Liver (tissue), 8 donors: ENCODE measurements at regions not wholly inside any gene's neighbourhood (a gene's known extent, or its start where the extent isn't known, plus 50 kb on each side); places are given as distances from the start of the nearest gene placed in this dataset.

Experiments
- DNase-seq: peaks from one replicate; pipeline ENCODE4 v3.0.0-alpha.2; 2017; ENCODE audit warnings: low spot score
- H3K27ac ChIP-seq, 2 donors: one replicate each; pipeline ENCODE4 v1.7.0; 2013; ENCODE audit warnings: inconsistent platforms in 2 of 2, low read length in 2 of 2, control low read depth in 1 of 2, low read depth in 1 of 2, mild to moderate bottlenecking in 1 of 2
- H3K27me3 ChIP-seq, 4 donors: one replicate each; pipeline versions ENCODE4 v1.6.1 to v1.7.0; 2013; ENCODE audit warnings: low read length in 3 of 4, inconsistent platforms in 1 of 4, mild to moderate bottlenecking in 1 of 4, moderate library complexity in 1 of 4; ENCODE audit not compliant: control insufficient read depth in 4 of 4, insufficient read depth in 4 of 4
- H3K36me3 ChIP-seq, 4 donors: one replicate each; pipeline versions ENCODE4 v1.6.1 to v1.7.0; 2013; ENCODE audit warnings: low read length in 3 of 4, mild to moderate bottlenecking in 3 of 4, low read depth in 1 of 4, moderate library complexity in 1 of 4; ENCODE audit not compliant: control insufficient read depth in 4 of 4, insufficient read depth in 3 of 4
- H3K4me1 ChIP-seq, 4 donors: one replicate each; pipeline versions ENCODE4 v1.6.1 to v1.7.0; 2013; ENCODE audit warnings: low read length in 3 of 4, mild to moderate bottlenecking in 3 of 4, moderate library complexity in 1 of 4; ENCODE audit not compliant: control insufficient read depth in 4 of 4, insufficient read depth in 4 of 4
- H3K4me3 ChIP-seq, 3 donors: one replicate each; pipeline versions ENCODE4 v1.6.1 to v1.7.0; 2013; ENCODE audit warnings: low read length in 3 of 3, control low read depth in 1 of 3, low read depth in 1 of 3, mild to moderate bottlenecking in 1 of 3
- H3K9ac ChIP-seq, 2 donors: one replicate each; pipeline ENCODE4 v1.7.0; 2013; ENCODE audit warnings: low read length in 2 of 2, mild to moderate bottlenecking in 2 of 2, moderate library complexity in 2 of 2, control low read depth in 1 of 2, low read depth in 1 of 2
- H3K9me3 ChIP-seq, 4 donors: one replicate each; pipeline versions ENCODE4 v1.6.1 to v1.7.0; 2013; ENCODE audit warnings: low read length in 3 of 4; ENCODE audit not compliant: control insufficient read depth in 4 of 4
- ATF3 ChIP-seq: IDR thresholded peaks from 2 replicates; pipeline ENCODE4 v1.6.1; 2016; ENCODE audit warnings: antibody characterized with exemption
- CTCF ChIP-seq: fragments of 150-350 bp; IDR thresholded peaks from 2 replicates; pipeline ENCODE4 v1.5.1; 2017; ENCODE audit warnings: improper control_type of control experiment, low read depth, low read length; ENCODE audit not compliant: missing input control
- EGR1 ChIP-seq, 2 donors: IDR thresholded peaks; 2 replicates each; pipeline ENCODE4 v1.6.1; 2016 to 2018; ENCODE audit warnings: antibody characterized with exemption in 2 of 2, low read depth in 2 of 2
- FOXA1 ChIP-seq: IDR thresholded peaks from 2 replicates; pipeline ENCODE4 v1.6.1; 2016; ENCODE audit warnings: antibody characterized with exemption
- FOXA2 ChIP-seq: IDR thresholded peaks from 2 replicates; pipeline ENCODE4 v1.6.1; 2016; ENCODE audit warnings: antibody characterized with exemption
- GABPA ChIP-seq, 2 donors: IDR thresholded peaks in 1 of 2; conservative IDR thresholded peaks in 1 of 2; 2 replicates each; pipeline ENCODE4 v1.6.1; 2016; ENCODE audit warnings: antibody characterized with exemption in 2 of 2, mild to moderate bottlenecking in 1 of 2, moderate library complexity in 1 of 2
- HNF4A ChIP-seq, 2 donors: conservative IDR thresholded peaks; 2 replicates each; pipeline ENCODE4 v1.6.1; 2016; ENCODE audit warnings: antibody characterized with exemption in 2 of 2, mild to moderate bottlenecking in 2 of 2
- HNF4G ChIP-seq: IDR thresholded peaks from 2 replicates; pipeline ENCODE4 v1.6.1; 2016; ENCODE audit warnings: antibody characterized with exemption
- JUND ChIP-seq, 2 donors: IDR thresholded peaks; 2 replicates each; pipeline ENCODE4 v1.6.1; 2016; ENCODE audit warnings: antibody characterized with exemption in 2 of 2
- MAX ChIP-seq: IDR thresholded peaks from 2 replicates; pipeline ENCODE4 v1.6.1; 2016; ENCODE audit warnings: antibody characterized with exemption
- NR2F2 ChIP-seq: IDR thresholded peaks from 2 replicates; pipeline ENCODE4 v1.6.1; 2016; ENCODE audit warnings: antibody characterized with exemption
- RAD21 ChIP-seq, 2 donors: IDR thresholded peaks; 2 replicates each; pipeline ENCODE4 v1.6.1; 2016; ENCODE audit warnings: antibody characterized with exemption in 2 of 2, mild to moderate bottlenecking in 2 of 2
- REST ChIP-seq: IDR thresholded peaks from 2 replicates; pipeline ENCODE4 v1.6.1; 2016; ENCODE audit warnings: antibody characterized with exemption, mild to moderate bottlenecking
- RXRA ChIP-seq, 2 donors: IDR thresholded peaks; 2 replicates each; pipeline ENCODE4 v1.6.1; 2017 to 2018; ENCODE audit warnings: antibody characterized with exemption in 2 of 2, mild to moderate bottlenecking in 1 of 2
- SP1 ChIP-seq: IDR thresholded peaks from 2 replicates; pipeline ENCODE4 v1.6.1; 2018; ENCODE audit warnings: antibody characterized with exemption, mild to moderate bottlenecking
- TAF1 ChIP-seq: conservative IDR thresholded peaks from 2 replicates; pipeline ENCODE4 v1.6.1; 2016; ENCODE audit warnings: antibody characterized with exemption, mild to moderate bottlenecking
- YY1 ChIP-seq: IDR thresholded peaks from 2 replicates; pipeline ENCODE4 v1.6.1; 2016; ENCODE audit warnings: antibody characterized with exemption, mild to moderate bottlenecking
- ZBTB33 ChIP-seq: IDR thresholded peaks from 2 replicates; pipeline ENCODE4 v1.6.1; 2016; ENCODE audit warnings: antibody characterized with exemption
- WGBS: extraction: QIAGEN DNeasy Blood & Tissue Kit; methylation state at CpG from one replicate; pipeline ENCODE4 v1.1.7; 2013; 5-methylcytosine and 5-hydroxymethylcytosine counted together
- donor health status: healthy.
- donor health status: healthy.
- donor health status: healthy.
- donor health status: healthy.
- donor health status: healthy.

GRCh38 chr9:72422214-72422613 is 57.2 kb upstream of the ZFAND5 start:
- WGBS: 77% methylated on average over 11 of the region's 11 CpGs
- H3K9me3 ChIP-seq: no peaks in the 10 kb centered on the region
- DNase-seq: no peak

GRCh38 chr9:72420783-72421182 is 55.8 kb upstream of the ZFAND5 start:
- no peaks in the 10 kb centered on the region for H3K36me3 ChIP-seq
- TF ChIP-seq FOXA2 (no peak), JUND (IDR thresholded peaks at IDR 0.05) (no peak), YY1 (no peak), NR2F2 (no peak), EGR1 (IDR thresholded peaks at IDR 0.05; ENCODE audit: low read depth in 2 of 2) (no peak), SP1 (no peak), REST (no peak), RAD21 (IDR thresholded peaks at IDR 0.05) (no peak), FOXA1 (no peak), RXRA (IDR thresholded peaks at IDR 0.05) (no peak), CTCF (no peak), ZBTB33 (no peak), HNF4G (no peak), ATF3 (no peak), MAX (no peak), TAF1 (no peak), GABPA (IDR thresholded peaks at IDR 0.05 in 1 of 2, conservative IDR thresholded peaks at IDR 0.05 in 1 of 2) (no peak)
- H3K4me1 ChIP-seq: peaks cover 0 to 2% (median 0%) of the 10 kb centered on the region in 4 donors
- no peak overlapping the region for H3K4me3 ChIP-seq
- DNase-seq: no peak
- H3K27ac ChIP-seq: no peak overlapping the region
- no peaks in the 10 kb centered on the region for H3K9me3 ChIP-seq
- no peak overlapping the region for H3K9ac ChIP-seq
- H3K27me3 ChIP-seq: no peaks in the 10 kb centered on the region

More at GRCh38 chr9:72422214-72422613, 57.2 kb upstream of the ZFAND5 start:
- Histone ChIP-seq H3K27me3 (no peaks in the 10 kb centered on the region), H3K4me1 (peaks cover 0 to 2% (median 0%) of the 10 kb centered on the region in 4 donors), H3K9ac (no peak overlapping the region), H3K36me3 (no peaks in the 10 kb centered on the region), H3K4me3 (no peak overlapping the region), H3K27ac (no peak overlapping the region)
- peak in 1 of 2 donors; percentile 29 for TF ChIP-seq HNF4A (conservative IDR thresholded peaks at IDR 0.05)
- no peak for TF ChIP-seq TAF1
